ENCODE measurements at regions not wholly inside any gene's neighbourhood (a gene's known extent, or its start where the extent isn't known, plus 50 kb on each side); places are given as distances from the start of the nearest gene placed in this dataset.
A peak's percentile ranks its signal among the peaks of the same experiment; 100 is the strongest.

- H3K36me3 ChIP-seq (ENCODE audit: control insufficient read depth in 5 of 5, insufficient read depth in 5 of 5, low read length in 5 of 5), result no peaks in the 10 kb centered on the region
- H3K9me3 ChIP-seq (ENCODE audit: control insufficient read depth in 5 of 5, low read length in 5 of 5), result no peaks in the 10 kb centered on the region
- no peaks in the 10 kb centered on the region for H3K4me1 ChIP-seq (ENCODE audit: control insufficient read depth in 5 of 5, insufficient read depth in 5 of 5, low read length in 5 of 5)
- no peaks in the 10 kb centered on the region for H3K27me3 ChIP-seq (ENCODE audit: control insufficient read depth in 5 of 5, insufficient read depth in 4 of 5, low read length in 5 of 5)
- no peak overlapping the region for H3K9ac ChIP-seq (ENCODE audit: low read length in 5 of 5)
- H3K27ac ChIP-seq (ENCODE audit: low read depth, low read length), result no peak overlapping the region
- H3K4me3 ChIP-seq (ENCODE audit: low read depth in 1 of 5, low read length in 5 of 5), result no peak overlapping the region
These were observed 105.6 kb upstream of the COL1A2 start for GRCh38 chr7:94289071-94289470.

- no peaks in the 10 kb centered on the region for H3K36me3 ChIP-seq (ENCODE audit: control insufficient read depth in 5 of 5, insufficient read depth in 5 of 5, low read length in 5 of 5)
- peak overlapping the region in 1 of 5 donors; percentile 38 for H3K9ac ChIP-seq (ENCODE audit: low read length in 5 of 5)
- H3K27ac ChIP-seq (ENCODE audit: low read depth, low read length), result no peak overlapping the region
- peaks cover 0 to 9% (median 7%) of the 10 kb centered on the region in 5 donors for H3K4me1 ChIP-seq (ENCODE audit: control insufficient read depth in 5 of 5, insufficient read depth in 5 of 5, low read length in 5 of 5)
- peak overlapping the region in 1 of 5 donors; percentile 5 for H3K4me3 ChIP-seq (ENCODE audit: low read depth in 1 of 5, low read length in 5 of 5)
- H3K9me3 ChIP-seq (ENCODE audit: control insufficient read depth in 5 of 5, low read length in 5 of 5), result no peaks in the 10 kb centered on the region
- H3K27me3 ChIP-seq (ENCODE audit: control insufficient read depth in 5 of 5, insufficient read depth in 4 of 5, low read length in 5 of 5), result peaks cover 0 to 7% (median 0%) of the 10 kb centered on the region in 5 donors
These were observed 100.1 kb upstream of the COL1A2 start for GRCh38 chr7:94294471-94295131.

- H3K27me3 ChIP-seq (ENCODE audit: control insufficient read depth in 5 of 5, insufficient read depth in 4 of 5, low read length in 5 of 5), result peaks cover 0 to 7% (median 0%) of the 10 kb centered on the region in 5 donors
- H3K9ac ChIP-seq (ENCODE audit: low read length in 5 of 5), result no peak overlapping the region
- H3K36me3 ChIP-seq (ENCODE audit: control insufficient read depth in 5 of 5, insufficient read depth in 5 of 5, low read length in 5 of 5), result no peaks in the 10 kb centered on the region
- H3K4me3 ChIP-seq (ENCODE audit: low read depth in 1 of 5, low read length in 5 of 5), result peak overlapping the region in 2 of 5 donors; percentile 2 to 49
- H3K9me3 ChIP-seq (ENCODE audit: control insufficient read depth in 5 of 5, low read length in 5 of 5), result no peaks in the 10 kb centered on the region
- H3K4me1 ChIP-seq (ENCODE audit: control insufficient read depth in 5 of 5, insufficient read depth in 5 of 5, low read length in 5 of 5), result peaks cover 0 to 16% (median 11%) of the 10 kb centered on the region in 5 donors
- peak overlapping the region; percentile 50 for H3K27ac ChIP-seq (ENCODE audit: low read depth, low read length)
These were observed 98.8 kb upstream of the COL1A2 start for GRCh38 chr7:94295850-94296249.

GRCh38 chr7:94296881-94297280 is 97.8 kb upstream of the COL1A2 start:
- peaks cover 0 to 7% (median 0%) of the 10 kb centered on the region in 5 donors for H3K27me3 ChIP-seq (ENCODE audit: control insufficient read depth in 5 of 5, insufficient read depth in 4 of 5, low read length in 5 of 5)
- peaks cover 4 to 26% (median 20%) of the 10 kb centered on the region in 5 donors for H3K4me1 ChIP-seq (ENCODE audit: control insufficient read depth in 5 of 5, insufficient read depth in 5 of 5, low read length in 5 of 5)

GRCh38 chr7:94297397-94297838 is 97.3 kb upstream of the COL1A2 start:
- H3K4me3 ChIP-seq (ENCODE audit: low read depth in 1 of 5, low read length in 5 of 5), result peak overlapping the region in 2 of 5 donors; percentile 40 to 49
- no peaks in the 10 kb centered on the region for H3K9me3 ChIP-seq (ENCODE audit: control insufficient read depth in 5 of 5, low read length in 5 of 5)
- peaks cover 4 to 28% (median 21%) of the 10 kb centered on the region in 5 donors for H3K4me1 ChIP-seq (ENCODE audit: control insufficient read depth in 5 of 5, insufficient read depth in 5 of 5, low read length in 5 of 5)
- peak overlapping the region in 1 of 5 donors; percentile 7 for H3K9ac ChIP-seq (ENCODE audit: low read length in 5 of 5)
- H3K27me3 ChIP-seq (ENCODE audit: control insufficient read depth in 5 of 5, insufficient read depth in 4 of 5, low read length in 5 of 5), result peaks cover 0 to 7% (median 0%) of the 10 kb centered on the region in 5 donors
- H3K27ac ChIP-seq (ENCODE audit: low read depth, low read length), result peak overlapping the region; percentile 50
- no peaks in the 10 kb centered on the region for H3K36me3 ChIP-seq (ENCODE audit: control insufficient read depth in 5 of 5, insufficient read depth in 5 of 5, low read length in 5 of 5)

More at GRCh38 chr7:94296881-94297280, 97.8 kb upstream of the COL1A2 start:
- Histone ChIP-seq H3K9me3 (ENCODE audit: control insufficient read depth in 5 of 5, low read length in 5 of 5) (no peaks in the 10 kb centered on the region), H3K27ac (ENCODE audit: low read depth, low read length) (peak overlapping the region; percentile 50), H3K4me3 (ENCODE audit: low read depth in 1 of 5, low read length in 5 of 5) (peak overlapping the region in 3 of 5 donors; percentile 10 to 49 (median 40)), H3K36me3 (ENCODE audit: control insufficient read depth in 5 of 5, insufficient read depth in 5 of 5, low read length in 5 of 5) (no peaks in the 10 kb centered on the region), H3K9ac (ENCODE audit: low read length in 5 of 5) (peak overlapping the region in 2 of 5 donors; percentile 7 to 25)

GRCh38 chr7:94298943-94299342 is 95.8 kb upstream of the COL1A2 start:
- Histone ChIP-seq H3K4me3 (ENCODE audit: low read depth in 1 of 5, low read length in 5 of 5) (no peak overlapping the region), H3K27ac (ENCODE audit: low read depth, low read length) (no peak overlapping the region), H3K4me1 (ENCODE audit: control insufficient read depth in 5 of 5, insufficient read depth in 5 of 5, low read length in 5 of 5) (peaks cover 4 to 35% (median 26%) of the 10 kb centered on the region in 5 donors)

GRCh38 chr7:94300176-94300835 is 94.4 kb upstream of the COL1A2 start:
- Histone ChIP-seq H3K36me3 (ENCODE audit: control insufficient read depth in 5 of 5, insufficient read depth in 5 of 5, low read length in 5 of 5) (no peaks in the 10 kb centered on the region), H3K9ac (ENCODE audit: low read length in 5 of 5) (no peak overlapping the region), H3K4me1 (ENCODE audit: control insufficient read depth in 5 of 5, insufficient read depth in 5 of 5, low read length in 5 of 5) (peaks cover 4 to 35% (median 26%) of the 10 kb centered on the region in 5 donors), H3K27ac (ENCODE audit: low read depth, low read length) (no peak overlapping the region), H3K4me3 (ENCODE audit: low read depth in 1 of 5, low read length in 5 of 5) (no peak overlapping the region), H3K9me3 (ENCODE audit: control insufficient read depth in 5 of 5, low read length in 5 of 5) (no peaks in the 10 kb centered on the region), H3K27me3 (ENCODE audit: control insufficient read depth in 5 of 5, insufficient read depth in 4 of 5, low read length in 5 of 5) (peaks cover 0 to 7% (median 0%) of the 10 kb centered on the region in 5 donors)

More at GRCh38 chr7:94298943-94299342, 95.8 kb upstream of the COL1A2 start:
- Histone ChIP-seq H3K27me3 (ENCODE audit: control insufficient read depth in 5 of 5, insufficient read depth in 4 of 5, low read length in 5 of 5) (peaks cover 0 to 7% (median 0%) of the 10 kb centered on the region in 5 donors), H3K9ac (ENCODE audit: low read length in 5 of 5) (no peak overlapping the region), H3K36me3 (ENCODE audit: control insufficient read depth in 5 of 5, insufficient read depth in 5 of 5, low read length in 5 of 5) (no peaks in the 10 kb centered on the region), H3K9me3 (ENCODE audit: control insufficient read depth in 5 of 5, low read length in 5 of 5) (no peaks in the 10 kb centered on the region)

- Histone ChIP-seq H3K4me3 (ENCODE audit: low read depth in 1 of 5, low read length in 5 of 5) (peak overlapping the region in 2 of 5 donors; percentile 13 to 33), H3K27me3 (ENCODE audit: control insufficient read depth in 5 of 5, insufficient read depth in 4 of 5, low read length in 5 of 5) (peaks cover 0 to 7% (median 0%) of the 10 kb centered on the region in 5 donors), H3K9me3 (ENCODE audit: control insufficient read depth in 5 of 5, low read length in 5 of 5) (no peaks in the 10 kb centered on the region), H3K27ac (ENCODE audit: low read depth, low read length) (peak overlapping the region; percentile 63), H3K36me3 (ENCODE audit: control insufficient read depth in 5 of 5, insufficient read depth in 5 of 5, low read length in 5 of 5) (no peaks in the 10 kb centered on the region), H3K9ac (ENCODE audit: low read length in 5 of 5) (no peak overlapping the region), H3K4me1 (ENCODE audit: control insufficient read depth in 5 of 5, insufficient read depth in 5 of 5, low read length in 5 of 5) (peaks cover 4 to 35% (median 23%) of the 10 kb centered on the region in 5 donors)
These were observed 93.6 kb upstream of the COL1A2 start for GRCh38 chr7:94301024-94301586.

GRCh38 chr7:94303118-94303517 is 91.6 kb upstream of the COL1A2 start:
- H3K36me3 ChIP-seq (ENCODE audit: control insufficient read depth in 5 of 5, insufficient read depth in 5 of 5, low read length in 5 of 5), result no peaks in the 10 kb centered on the region
- H3K9ac ChIP-seq (ENCODE audit: low read length in 5 of 5), result no peak overlapping the region
- peaks cover 4 to 26% (median 18%) of the 10 kb centered on the region in 5 donors for H3K4me1 ChIP-seq (ENCODE audit: control insufficient read depth in 5 of 5, insufficient read depth in 5 of 5, low read length in 5 of 5)
- no peaks in the 10 kb centered on the region for H3K9me3 ChIP-seq (ENCODE audit: control insufficient read depth in 5 of 5, low read length in 5 of 5)
- H3K27ac ChIP-seq (ENCODE audit: low read depth, low read length), result peak overlapping the region; percentile 1
- peaks cover 0 to 7% (median 0%) of the 10 kb centered on the region in 5 donors for H3K27me3 ChIP-seq (ENCODE audit: control insufficient read depth in 5 of 5, insufficient read depth in 4 of 5, low read length in 5 of 5)
- no peak overlapping the region for H3K4me3 ChIP-seq (ENCODE audit: low read depth in 1 of 5, low read length in 5 of 5)

Measured in subcutaneous abdominal adipose tissue (tissue), 5 donors.